Hepatocyte (in vitro differentiated cells): ENCODE measurements at regions not wholly inside any gene's neighbourhood (a gene's known extent, or its start where the extent isn't known, plus 50 kb on each side); places are given as distances from the start of the nearest gene placed in this dataset.

Source experiments
- EZH2phosphoT487 ChIP-seq: fragments of 200-600 bp; sonication (generic); IDR thresholded peaks from one replicate; pipeline ENCODE4 v1.6.1; 2018; ENCODE audit warnings: antibody characterized with exemption, mild to moderate bottlenecking, low read depth, moderate library complexity; ENCODE audit not compliant: unreplicated experiment, severe bottlenecking
- TF ChIP-seq, protein P1 (sequence below): fragments of 200-600 bp; sonication (generic); IDR thresholded peaks from 2 replicates; pipeline ENCODE4 v1.5.1; 2016; ENCODE audit warnings: antibody characterized with exemption, mild to moderate bottlenecking; ENCODE audit not compliant: poor library complexity

GRCh38 chr15:69834761-69835160 is 263.0 kb downstream of the TLE3 start:
- TF ChIP-seq, protein P1, sequence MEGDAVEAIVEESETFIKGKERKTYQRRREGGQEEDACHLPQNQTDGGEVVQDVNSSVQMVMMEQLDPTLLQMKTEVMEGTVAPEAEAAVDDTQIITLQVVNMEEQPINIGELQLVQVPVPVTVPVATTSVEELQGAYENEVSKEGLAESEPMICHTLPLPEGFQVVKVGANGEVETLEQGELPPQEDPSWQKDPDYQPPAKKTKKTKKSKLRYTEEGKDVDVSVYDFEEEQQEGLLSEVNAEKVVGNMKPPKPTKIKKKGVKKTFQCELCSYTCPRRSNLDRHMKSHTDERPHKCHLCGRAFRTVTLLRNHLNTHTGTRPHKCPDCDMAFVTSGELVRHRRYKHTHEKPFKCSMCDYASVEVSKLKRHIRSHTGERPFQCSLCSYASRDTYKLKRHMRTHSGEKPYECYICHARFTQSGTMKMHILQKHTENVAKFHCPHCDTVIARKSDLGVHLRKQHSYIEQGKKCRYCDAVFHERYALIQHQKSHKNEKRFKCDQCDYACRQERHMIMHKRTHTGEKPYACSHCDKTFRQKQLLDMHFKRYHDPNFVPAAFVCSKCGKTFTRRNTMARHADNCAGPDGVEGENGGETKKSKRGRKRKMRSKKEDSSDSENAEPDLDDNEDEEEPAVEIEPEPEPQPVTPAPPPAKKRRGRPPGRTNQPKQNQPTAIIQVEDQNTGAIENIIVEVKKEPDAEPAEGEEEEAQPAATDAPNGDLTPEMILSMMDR, result no peak
- TF ChIP-seq EZH2phosphoT487, result no peak
